GM19395 (cell line): ENCODE measurements at regions not wholly inside any gene's neighbourhood (a gene's known extent, or its start where the extent isn't known, plus 50 kb on each side); places are given as distances from the start of the nearest gene placed in this dataset.

ENCODE experiments used
- ATAC-seq: cut with Tn5 transposase; IDR thresholded peaks from one replicate; pipeline ENCODE4 v1.9.1; 2021; ENCODE audit warnings: mild to moderate bottlenecking, moderate library complexity; ENCODE audit not compliant: unreplicated experiment

DNA sequence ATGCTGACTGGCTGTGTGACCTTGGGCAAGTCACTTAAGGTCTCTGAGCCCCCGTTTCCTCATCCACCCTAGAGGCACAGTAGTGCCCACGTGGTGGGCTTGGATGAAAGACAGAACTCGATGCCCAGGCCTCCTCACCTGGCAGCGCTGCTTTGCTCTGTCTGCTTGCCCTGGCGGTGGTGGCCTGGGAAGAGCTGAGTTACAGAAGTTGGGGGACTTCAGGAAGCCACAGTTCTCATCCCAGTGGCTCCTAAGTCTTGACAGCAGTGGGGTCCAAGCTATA lies 171.5 kb upstream of the IER5L start:
- no peak for ATAC-seq

DNA sequence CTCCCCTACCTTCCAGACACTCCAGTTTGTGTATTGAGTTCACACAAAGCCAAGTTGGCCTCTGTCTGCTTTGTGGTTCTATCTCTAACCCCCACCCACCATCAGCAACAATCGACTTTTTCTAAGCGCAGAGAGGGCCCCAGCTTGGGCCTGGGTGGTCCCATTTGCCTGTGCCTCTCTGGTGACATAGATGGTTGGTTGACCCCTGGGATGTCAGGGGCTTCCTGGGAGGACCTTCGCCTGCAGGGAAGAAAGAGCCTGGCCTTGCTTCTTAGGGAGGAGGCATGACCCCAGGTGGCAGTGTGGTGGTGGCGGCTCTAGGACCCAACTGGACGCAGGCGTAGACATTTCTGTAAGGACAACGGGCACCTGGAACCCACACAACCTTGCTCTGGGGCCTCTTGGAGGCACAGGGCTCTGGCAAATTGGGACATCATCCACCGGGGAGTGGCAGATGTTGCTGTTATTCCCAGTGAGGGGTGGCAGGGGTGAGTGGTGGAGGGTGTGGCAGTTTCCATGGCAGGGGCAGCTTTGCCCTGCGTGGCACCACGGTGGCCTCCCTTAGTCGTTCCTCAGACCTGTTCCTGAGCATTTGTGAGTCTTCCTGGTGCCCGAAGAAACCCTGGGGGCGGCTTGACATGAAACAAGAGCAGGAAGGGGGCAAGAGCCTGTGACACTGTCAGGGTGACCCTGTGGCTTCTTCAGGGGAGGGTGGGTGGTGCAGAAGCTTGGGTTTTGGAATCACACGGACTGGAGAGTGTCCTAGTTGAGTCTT lies 171.0 kb upstream of the IER5L start:
- ATAC-seq, result no peak

DNA sequence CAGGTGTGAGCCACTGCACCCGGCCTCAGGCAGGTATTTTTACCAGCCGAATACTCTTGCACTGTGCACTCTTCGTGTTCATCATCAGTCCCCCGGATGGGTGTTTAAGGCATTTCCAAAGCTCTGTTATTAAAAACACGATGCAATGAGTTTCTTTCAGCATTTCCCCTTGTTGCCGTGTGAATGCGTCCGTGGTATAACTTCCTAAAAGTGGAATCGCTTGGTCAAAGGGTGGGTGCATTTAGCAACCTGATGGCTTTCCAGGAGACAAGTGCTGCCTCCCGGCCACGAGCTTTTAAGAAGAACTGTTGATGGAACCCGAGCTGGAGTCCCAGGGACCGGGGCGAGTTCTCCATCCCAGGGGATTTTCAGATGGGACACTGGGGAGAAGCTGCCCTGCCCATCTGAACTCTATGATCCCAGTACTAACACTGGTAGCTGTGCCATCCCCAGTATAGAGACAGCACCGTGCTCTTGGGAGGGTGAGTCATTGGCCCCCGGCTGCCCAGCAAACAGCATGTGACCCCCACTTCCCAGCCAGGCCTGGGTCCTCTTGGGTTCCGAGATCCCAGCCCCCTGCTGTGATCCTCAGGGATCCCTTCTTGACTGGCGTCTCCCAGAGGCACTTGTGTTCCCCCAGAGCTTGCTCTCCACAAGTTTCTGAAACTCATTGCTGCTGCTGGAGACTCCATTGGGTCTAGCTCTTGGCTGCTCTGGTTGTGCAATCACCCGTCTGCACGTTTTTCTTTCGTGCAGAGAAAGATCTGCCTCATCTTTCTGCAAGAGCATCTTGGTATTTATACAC lies 169.5 kb upstream of the IER5L start:
- ATAC-seq, result no peak

DNA sequence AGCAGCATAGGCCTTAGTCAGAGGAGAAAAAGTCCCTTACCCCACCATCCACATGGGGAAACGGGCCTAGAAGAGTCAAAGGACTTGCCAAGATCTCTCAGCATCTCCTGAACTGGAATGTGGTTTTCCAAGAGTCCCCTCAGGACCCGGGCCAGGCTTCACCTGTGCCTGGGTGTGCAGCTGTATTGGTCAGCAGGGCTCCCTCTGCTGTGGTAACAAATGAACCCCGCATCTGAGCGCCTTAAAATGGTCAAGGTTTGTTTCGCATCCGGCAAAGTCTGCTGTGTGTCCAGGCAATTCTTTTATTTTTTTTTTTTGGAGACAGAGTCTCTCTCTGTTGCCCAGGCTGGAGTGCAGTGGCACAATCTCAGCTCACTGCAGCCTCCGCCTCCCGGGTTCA lies 168.0 kb upstream of the IER5L start:
- ATAC-seq, result no peak

DNA sequence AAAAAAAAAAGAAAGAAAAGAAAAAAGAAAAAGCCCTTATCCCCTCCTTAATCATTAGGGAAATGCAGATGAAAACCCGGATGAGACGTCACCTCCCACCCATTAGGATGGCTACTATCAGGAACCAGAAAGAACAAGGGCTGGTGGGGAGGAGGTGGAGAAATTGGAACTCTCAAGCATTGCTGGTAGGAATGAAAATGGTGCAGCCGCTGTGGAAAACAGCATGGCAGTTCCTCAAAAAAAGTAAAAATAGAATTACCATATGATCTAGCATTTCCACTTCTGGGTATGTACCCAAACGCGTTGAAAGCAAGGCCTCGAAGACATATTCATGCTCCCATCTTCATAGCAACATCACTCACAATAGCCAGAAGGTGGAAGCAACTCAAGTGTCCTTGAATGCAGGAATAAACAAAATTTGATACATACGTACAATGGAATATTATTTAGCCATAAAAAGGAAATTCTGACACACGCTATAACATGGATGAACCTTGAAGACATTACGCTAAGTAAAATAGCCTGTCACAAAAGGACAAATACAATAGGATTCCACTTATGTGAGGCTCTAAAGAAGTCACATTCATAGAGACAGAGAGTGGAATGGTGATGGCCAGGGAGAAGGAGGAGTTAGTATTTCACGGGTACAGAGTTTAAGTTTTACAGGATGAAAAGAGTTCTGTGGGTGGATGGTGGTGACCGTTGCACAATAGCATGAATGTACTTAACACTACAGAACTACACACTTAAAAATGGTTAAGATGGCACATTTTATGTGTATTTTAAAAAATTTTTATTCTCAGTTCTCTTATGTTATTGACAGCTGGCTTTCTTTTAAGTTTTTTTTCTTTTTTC lies 166.8 kb upstream of the IER5L start:
- no peak for ATAC-seq

DNA sequence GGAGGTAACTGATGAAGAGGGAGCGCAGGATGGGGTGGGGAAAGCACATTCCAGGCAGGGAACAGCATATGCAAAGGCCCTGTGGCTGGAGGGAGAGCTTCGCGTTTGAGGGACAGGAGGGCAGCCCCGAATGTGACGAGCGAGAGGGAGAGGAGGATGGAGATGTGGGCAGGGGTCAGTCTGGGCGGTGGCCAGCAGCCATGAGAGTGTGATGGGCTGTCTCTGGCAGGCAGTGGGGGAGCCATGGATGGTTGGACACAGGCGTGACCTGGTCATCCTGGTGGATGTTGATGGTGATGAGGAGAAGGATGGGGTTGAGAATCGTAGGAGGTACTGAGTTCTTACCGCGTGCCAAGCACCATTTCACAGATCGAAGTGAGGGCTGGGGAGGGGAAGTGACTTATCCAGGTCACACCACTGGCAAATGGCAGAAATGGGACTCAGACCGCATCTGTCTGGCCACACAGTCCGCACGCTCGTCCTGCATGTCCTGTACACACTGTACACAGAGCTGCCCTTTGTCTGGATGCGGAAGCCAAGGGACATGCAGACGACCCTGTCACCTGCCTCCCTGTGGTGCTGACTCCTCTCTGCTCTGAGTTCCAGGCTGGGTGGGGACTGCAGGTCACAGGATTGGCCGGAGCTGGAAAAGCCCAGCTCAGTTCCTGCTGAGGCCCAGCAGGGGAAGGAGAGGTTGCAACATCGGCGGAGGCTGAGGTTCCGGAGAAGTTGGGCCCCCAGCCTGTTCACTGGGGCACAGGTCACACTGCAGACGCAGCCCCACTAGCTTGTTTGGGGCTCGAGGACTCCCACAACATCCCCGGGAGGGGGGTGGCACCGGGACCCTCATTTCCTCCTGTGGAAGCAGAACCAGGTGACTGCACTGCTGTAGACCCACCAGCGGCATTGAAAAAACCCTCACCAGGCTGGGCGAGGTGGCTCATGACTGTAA lies 165.6 kb upstream of the IER5L start:
- ATAC-seq, result no peak

DNA sequence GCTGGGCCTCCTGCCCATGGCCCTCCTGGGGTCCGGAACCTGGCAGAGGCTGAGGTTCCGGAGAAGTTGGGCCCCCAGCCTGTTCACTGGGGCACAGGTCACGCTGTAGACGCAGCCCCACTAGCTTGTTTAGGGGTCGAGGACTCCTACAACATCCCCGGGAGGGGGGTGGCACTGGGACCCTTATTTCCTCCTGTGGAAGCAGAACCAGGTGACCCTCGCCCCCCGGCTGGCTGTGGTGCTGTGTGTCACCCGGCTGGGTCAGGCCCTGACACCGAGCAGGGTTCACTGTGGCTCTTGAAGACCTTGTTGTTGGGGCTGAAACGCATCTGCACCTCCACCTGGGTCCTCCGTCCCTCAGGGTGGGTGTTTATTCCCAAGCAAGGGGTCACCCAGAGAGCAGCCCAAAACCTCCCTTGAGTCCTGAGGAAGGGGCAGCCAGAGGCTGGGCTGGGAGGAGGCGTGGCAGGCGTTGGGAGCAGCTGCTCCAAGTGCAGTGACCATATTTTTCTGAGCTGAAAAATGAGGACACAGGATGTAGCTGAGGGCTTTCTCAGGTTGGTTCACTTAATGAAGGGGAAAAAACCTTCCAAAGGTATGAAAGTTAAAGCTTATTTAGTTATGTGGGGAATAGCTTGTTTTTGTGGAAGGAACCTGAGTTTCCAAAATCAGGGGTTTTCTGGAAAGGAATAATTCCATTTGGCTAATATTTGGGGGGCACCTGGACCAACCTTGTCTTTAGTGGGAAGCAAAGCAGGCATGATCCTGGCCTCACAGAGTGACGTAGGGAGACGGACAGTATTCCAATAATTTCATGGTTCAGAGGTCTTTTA lies 164.7 kb upstream of the IER5L start:
- ATAC-seq, result no peak

DNA sequence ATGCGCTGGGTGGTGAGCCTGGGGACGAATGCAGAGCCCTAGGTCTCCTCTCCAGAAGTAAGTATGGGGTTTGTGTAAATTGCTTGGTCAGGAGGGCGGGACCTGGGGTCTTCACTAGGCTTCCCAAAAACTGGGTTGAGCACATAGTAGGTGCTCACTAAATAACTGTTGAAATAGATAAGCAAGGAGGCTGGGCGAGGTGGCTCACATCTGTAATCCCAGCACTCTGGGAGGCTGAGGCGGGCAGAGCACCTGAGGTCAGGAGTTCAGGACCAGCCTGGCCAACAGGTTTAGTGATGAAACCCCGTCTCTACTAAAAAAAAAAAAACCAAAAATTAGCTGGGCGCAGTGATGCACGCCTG lies 163.9 kb upstream of the IER5L start:
- ATAC-seq, result no peak

DNA sequence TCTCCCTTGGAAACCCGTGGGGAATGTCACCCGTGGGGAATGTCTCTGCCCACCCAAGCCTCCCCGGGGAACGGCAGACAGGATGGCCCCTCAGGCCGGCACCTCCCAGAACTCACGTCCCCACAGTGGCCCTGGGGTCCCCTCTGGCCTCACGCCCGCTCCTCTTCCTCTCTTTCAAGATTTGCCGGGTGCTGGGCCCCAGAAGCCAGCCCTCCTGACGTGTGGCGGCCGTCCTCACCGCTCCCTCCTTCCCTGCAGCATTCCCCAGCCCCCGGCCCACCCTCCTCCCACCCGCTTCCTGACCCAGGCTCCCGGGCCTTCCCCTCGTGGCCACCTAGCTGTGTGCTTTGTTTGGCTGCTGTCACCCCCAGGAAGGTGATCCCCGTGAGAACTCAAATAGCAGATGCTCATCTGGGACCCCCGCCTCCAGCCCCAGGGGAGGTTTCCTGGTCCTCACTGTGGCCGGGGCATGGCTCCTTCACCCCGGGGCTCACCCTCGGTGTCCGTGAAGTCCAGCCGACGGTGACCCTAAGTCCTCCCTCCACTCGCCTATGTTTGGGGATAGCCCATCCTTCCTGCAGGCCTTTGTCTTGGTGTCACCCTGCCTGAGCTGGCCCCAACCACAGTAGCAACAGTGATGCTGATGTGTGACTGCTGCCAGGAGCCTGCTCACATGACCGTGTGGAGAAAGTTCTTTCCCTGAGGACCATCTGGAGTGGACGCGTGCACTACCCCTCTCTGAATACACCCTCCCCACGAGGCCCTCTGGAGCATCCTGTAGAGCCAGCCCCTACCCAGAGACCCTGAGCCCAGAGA lies 163.3 kb upstream of the IER5L start:
- ATAC-seq, result no peak

DNA sequence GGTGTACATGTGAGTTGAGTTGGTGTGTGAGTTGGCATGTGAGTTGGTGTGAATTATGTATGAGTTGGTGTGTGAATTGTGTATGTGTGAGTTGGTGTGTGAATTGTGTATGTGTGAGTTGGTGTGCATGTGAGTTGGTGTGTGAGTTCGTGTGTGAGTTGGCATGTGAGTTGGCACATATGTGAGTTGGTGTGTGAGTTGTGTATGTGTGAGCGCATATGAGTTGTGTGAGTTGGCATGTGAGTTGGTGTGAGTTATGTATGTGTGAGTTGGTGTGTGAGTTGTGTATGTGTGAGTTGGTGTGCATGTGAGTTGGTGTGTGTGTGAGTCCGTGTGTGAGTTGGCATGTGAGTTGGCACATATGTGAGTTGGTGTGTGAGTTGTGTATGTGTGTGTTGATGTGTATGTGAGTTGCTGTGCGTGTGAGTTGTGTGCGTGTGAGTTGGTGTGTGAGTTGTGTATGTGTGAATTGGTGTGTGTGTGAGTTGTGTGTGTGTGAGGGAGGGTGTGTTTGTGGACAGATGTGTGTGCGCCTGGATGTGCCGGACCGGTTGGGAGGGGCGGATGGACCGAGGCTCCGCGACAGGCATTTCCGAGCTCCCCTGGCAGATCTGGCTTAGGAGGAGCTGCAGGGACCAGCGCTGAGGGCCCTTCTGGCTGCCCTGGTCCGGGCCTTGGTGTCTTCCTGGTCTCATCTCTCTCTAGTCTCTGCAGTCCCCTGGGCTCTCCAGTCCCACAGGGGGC lies 162.5 kb upstream of the IER5L start:
- no peak for ATAC-seq

DNA sequence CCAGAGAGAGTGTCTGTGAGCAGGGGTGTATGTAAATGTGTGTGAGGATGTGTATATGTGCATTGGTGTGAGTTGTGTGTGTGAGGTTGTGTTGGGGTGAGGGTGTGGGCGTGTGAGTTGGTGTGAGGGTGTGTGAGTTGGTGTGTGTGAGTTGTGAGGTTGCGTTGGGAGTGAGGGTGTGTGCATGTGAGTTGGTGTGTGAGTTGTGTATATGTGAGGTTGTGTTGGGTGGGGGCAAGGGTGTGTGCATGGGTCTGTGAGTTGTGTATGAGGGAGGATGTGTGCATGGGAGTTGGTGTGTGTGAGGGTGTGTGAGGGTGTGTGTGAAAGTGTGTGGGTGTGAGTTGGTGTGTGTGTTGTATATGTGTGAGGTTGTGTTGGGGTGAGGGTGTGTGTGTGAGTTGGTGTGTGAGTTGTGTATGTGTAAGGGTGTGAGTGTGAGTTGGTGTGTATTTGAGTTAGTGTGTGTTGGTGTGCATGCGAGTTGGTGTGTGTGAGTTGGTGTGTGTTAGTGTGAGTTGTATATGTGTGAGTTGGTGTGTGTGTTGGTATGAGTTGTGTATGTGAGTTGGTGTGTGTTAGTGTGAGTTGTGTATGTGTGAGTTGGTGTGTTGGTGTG lies 161.6 kb upstream of the IER5L start:
- ATAC-seq, result no peak

DNA sequence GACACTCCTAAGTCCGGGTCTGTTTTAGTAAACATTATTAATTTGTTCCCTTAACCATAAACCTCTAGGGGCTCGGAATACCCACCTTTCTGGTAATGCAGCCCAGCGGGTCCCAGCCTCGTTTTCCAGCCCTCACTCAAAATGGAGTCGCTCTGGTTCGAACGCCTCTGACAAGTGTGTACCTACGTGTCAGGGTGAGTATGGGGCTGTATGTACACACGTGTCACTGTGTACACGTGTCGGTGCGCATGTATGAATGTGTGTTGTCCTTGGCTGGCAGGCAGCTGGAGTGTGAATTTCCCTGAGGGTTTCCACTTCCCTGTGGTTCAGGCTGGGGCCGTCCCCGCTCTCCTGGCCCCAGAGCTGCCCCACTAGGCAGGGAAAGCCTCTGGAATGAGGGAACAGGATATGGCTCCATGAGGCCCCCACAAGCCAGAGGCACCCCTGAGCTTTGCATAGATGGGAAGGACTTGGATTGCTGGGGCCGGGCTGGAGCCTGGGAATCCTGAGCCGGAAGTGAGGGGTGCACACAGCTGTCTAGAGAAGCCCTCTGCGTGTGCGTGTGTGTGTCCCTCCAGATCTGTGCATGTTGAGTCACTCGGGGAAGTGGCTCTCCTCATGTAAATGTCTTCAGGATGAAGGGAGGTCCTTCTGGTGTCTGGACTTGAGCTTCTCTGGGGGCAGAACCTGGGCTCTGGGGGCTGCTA lies 160.8 kb upstream of the IER5L start:
- ATAC-seq, result no peak

DNA sequence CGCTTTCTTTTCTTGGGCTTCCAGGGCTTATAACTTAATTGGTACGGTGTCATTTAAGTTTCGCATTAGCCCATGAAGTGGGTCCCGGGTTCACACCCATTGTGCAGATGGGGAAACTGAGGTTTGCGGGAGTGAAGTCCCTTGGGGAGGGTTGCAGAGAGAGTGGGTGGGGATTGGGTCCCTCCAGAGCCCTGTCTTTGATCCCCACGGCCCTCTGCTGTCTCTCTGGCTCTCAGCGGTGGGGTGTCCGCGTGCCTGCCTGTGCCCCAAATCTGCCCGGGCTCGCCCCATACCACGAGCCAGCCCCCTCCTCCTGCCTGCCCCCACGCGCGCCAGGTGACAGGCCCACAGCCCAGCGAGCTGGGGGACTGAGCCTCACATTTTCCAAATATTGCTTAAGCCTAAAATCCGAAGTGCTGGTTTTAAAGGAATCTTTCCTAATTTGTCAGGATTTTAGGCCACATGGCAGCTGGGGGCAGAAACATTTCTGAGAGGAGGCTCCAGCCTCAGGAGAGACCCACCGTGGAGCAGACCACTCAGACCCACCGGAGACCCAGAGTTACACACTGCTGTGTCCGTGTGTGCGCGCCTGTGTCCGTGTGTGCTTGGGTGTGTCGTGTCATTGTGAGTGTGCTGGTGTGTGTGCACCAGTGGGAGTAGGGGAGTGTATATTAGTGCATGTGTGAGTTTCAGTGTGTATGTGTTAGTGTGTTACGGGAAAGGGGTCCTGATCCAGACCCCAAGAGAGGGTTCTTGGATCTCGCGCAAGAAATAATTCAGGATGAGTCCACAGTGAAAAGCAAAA lies 159.5 kb upstream of the IER5L start:
- ATAC-seq, result no peak

DNA sequence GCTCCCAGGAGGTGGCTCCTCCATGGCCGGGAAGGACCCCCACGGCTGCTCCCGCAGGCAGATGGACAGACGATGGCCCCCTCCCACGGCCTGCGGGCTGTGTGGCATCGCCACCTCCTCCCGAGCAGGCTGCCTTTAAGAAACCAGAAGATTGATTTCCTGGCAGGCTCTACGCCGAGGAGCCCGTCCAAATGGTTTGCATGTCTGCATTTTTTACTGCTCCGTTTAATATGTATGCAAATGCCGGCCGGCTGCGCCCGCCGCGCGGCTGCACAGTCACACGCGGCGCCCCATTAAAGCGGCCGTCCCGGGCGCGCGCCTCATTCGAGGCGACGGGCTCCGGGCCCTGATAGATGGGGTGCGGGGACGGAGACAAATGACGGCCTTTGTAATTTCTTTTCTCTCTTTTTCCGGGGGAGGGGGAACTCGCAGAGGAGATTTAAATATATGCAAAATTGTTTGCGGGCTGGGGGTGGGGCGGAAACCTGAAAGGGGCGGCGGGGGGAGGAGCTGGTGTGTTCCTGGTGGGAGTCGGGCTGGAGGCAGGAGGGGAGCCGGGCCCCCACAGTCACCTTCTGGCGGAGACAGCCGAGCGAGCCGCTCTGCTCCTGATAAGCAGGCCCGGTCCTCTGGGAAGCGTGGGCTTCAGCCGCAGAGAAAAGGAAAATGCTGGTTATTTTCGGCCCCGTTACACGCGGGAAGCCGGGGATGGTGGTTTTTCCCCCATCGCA lies 158.7 kb upstream of the IER5L start:
- no peak for ATAC-seq

DNA sequence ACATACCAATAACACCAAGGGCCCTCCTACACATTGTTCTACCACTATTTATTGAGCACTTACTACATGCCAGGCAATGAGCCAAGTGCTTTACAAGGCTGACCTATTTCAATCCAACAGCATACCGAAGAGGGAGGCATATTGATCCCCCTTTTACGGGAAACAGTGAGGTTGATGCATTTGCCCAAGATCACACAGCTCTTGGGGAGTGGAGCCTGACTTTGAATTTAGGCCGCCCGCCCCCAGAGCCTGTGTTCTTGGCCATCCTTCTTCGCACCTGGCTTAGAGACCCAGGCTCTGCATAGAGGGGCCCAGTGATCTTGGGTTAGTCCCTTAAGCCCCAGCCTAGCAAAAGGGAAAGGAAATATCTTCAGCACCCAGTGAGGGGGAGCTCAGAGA lies 158.1 kb upstream of the IER5L start:
- ATAC-seq, result no peak
